ENCODE measurements at regions not wholly inside any gene's neighbourhood (a gene's known extent, or its start where the extent isn't known, plus 50 kb on each side); places are given as distances from the start of the nearest gene placed in this dataset.

DNA sequence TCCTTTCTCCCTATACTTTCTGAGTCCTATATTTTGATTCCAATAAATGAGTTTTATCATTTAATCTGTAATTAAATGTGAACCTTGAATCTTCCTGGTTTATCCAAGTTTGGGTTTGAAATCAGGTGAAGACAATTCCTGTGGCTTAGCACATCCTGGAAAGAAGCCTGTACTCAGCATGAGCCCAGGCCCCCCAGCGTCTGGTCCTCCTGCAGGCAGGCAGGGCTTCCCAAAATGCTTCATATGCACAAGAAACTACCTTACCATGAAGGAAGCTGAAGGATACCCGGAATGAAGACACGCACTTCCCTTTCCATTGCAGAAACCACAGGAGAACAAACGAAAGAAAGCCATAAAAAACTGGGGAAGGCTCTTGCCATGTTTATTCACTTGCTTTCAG is 157.4 kb upstream of the PDE10A start:
- TF ChIP-seq, protein P1, sequence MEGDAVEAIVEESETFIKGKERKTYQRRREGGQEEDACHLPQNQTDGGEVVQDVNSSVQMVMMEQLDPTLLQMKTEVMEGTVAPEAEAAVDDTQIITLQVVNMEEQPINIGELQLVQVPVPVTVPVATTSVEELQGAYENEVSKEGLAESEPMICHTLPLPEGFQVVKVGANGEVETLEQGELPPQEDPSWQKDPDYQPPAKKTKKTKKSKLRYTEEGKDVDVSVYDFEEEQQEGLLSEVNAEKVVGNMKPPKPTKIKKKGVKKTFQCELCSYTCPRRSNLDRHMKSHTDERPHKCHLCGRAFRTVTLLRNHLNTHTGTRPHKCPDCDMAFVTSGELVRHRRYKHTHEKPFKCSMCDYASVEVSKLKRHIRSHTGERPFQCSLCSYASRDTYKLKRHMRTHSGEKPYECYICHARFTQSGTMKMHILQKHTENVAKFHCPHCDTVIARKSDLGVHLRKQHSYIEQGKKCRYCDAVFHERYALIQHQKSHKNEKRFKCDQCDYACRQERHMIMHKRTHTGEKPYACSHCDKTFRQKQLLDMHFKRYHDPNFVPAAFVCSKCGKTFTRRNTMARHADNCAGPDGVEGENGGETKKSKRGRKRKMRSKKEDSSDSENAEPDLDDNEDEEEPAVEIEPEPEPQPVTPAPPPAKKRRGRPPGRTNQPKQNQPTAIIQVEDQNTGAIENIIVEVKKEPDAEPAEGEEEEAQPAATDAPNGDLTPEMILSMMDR (IDR thresholded peaks at IDR 0.05) = no peak
- no peak for TF ChIP-seq POLR2A (IDR thresholded peaks at IDR 0.05)

Measured in lower leg skin (tissue), 3 donors.